SK-N-SH (cell line): ENCODE measurements at regions not wholly inside any gene's neighbourhood (a gene's known extent, or its start where the extent isn't known, plus 50 kb on each side); places are given as distances from the start of the nearest gene placed in this dataset.

Source experiments
- CTCF ChIA-PET: fragments of 300-600, 350-600 bp; formaldehyde crosslinking; extraction: SDS; loops from one replicate; lab custom pipeline; 2021; lab: Yijun Ruan, JAX
- POLR2A ChIA-PET: fragments of 350-600 bp; sonication (Branson Sonifier 250); formaldehyde crosslinking; extraction: SDS; loops from one replicate; lab custom pipeline; 2020; ENCODE audit warnings: antibody characterized with exemption, inconsistent platforms; lab: Yijun Ruan, JAX
- DNase-seq: peaks from one replicate; pipeline ENCODE4 v3.0.0; 2012
- H2AFZ ChIP-seq: fragments of 200-600 bp; sonication (generic); 2 replicates; pipeline ENCODE4 v1.8.1; 2016; ENCODE audit warnings: antibody characterized with exemption, mild to moderate bottlenecking, low read depth
- H3F3A ChIP-seq: fragments of 200-600 bp; sonication (generic); replicated peaks from 2 replicates; pipeline ENCODE3; 2016; ENCODE audit warnings: antibody characterized with exemption, mild to moderate bottlenecking; ENCODE audit not compliant: insufficient read depth
- H3K27ac ChIP-seq, 2 experiments: fragments of 200-500 bp in 1 of 2; fragments of 200-600 bp in 1 of 2; sonication (Bioruptor generic) in 1 of 2; sonication (generic), shearing (Covaris generic) in 1 of 2; 2 replicates each; pipeline versions ENCODE4 v1.5.1 to v1.6.1; 2014 to 2016; ENCODE audit warnings: low read depth in 2 of 2, inconsistent platforms in 1 of 2, low read length in 1 of 2, mild to moderate bottlenecking in 1 of 2, mixed read lengths in 1 of 2
- H3K27me3 ChIP-seq: fragments of 200-600 bp; sonication (generic), shearing (Covaris generic); 2 replicates; pipeline ENCODE4 v1.6.1; 2016; ENCODE audit warnings: mixed run types; ENCODE audit not compliant: insufficient read depth
- H3K36me3 ChIP-seq, 2 experiments: fragments of 200-500 bp in 1 of 2; fragments of 200-600 bp in 1 of 2; sonication (Bioruptor generic) in 1 of 2; sonication (generic) in 1 of 2; replicated peaks in 1 of 2; 2 replicates each; pipeline versions ENCODE3 to v1.5.1; 2014 to 2016; ENCODE audit warnings: low read length in 1 of 2, mild to moderate bottlenecking in 1 of 2; ENCODE audit not compliant: insufficient read depth in 2 of 2, control insufficient read depth in 1 of 2
- H3K4me1 ChIP-seq, 2 experiments: fragments of 200-500 bp in 1 of 2; fragments of 200-600 bp in 1 of 2; sonication (Bioruptor generic) in 1 of 2; sonication (generic), shearing (Covaris generic) in 1 of 2; 2 replicates each; pipeline versions ENCODE4 v1.5.1 to v1.6.1; 2014 to 2016; ENCODE audit warnings: low read depth in 1 of 2, low read length in 1 of 2, mixed run types in 1 of 2; ENCODE audit not compliant: insufficient read depth in 2 of 2, control insufficient read depth in 1 of 2
- H3K4me2 ChIP-seq: fragments of 200-600 bp; sonication (generic), shearing (Covaris generic); 2 replicates; pipeline ENCODE4 v1.6.1; 2017; ENCODE audit warnings: mixed run types
- H3K4me3 ChIP-seq, 2 experiments: fragments of 200-500 bp in 1 of 2; fragments of 200-600 bp in 1 of 2; sonication (Bioruptor generic) in 1 of 2; sonication (generic), shearing (Covaris generic) in 1 of 2; 2 replicates each; pipeline versions ENCODE4 v1.5.1 to v1.8.1; 2014 to 2016; ENCODE audit warnings: low read depth in 2 of 2, inconsistent platforms in 1 of 2, low read length in 1 of 2, mild to moderate bottlenecking in 1 of 2, mixed read lengths in 1 of 2, moderate library complexity in 1 of 2
- H3K79me2 ChIP-seq: fragments of 200-600 bp; sonication (generic); 2 replicates; pipeline ENCODE4 v1.8.1; 2017; ENCODE audit warnings: mild to moderate bottlenecking; ENCODE audit not compliant: insufficient read depth
- H3K9ac ChIP-seq: fragments of 200-600 bp; sonication (generic); 2 replicates; pipeline ENCODE4 v1.6.1; 2017; ENCODE audit warnings: mixed run types
- H3K9me2 ChIP-seq: fragments of 200-600 bp; sonication (generic); 2 replicates; pipeline ENCODE4 v1.6.1; 2017; ENCODE audit warnings: mixed run types
- H3K9me3 ChIP-seq: fragments of 200-600 bp; sonication (generic); 2 replicates; pipeline ENCODE4 v1.6.1; 2017; ENCODE audit warnings: mixed run types, mild to moderate bottlenecking, moderate library complexity
- H4K20me1 ChIP-seq: fragments of 200-600 bp; sonication (generic); 2 replicates; pipeline ENCODE4 v1.6.1; 2017; ENCODE audit warnings: mild to moderate bottlenecking, mixed run types; ENCODE audit not compliant: insufficient read depth
- ELF1 ChIP-seq: IDR thresholded peaks from 2 replicates; pipeline ENCODE4 v1.4.0; 2012
- MAX ChIP-seq: IDR thresholded peaks from 2 replicates; pipeline ENCODE4 v1.4.0; 2012; ENCODE audit warnings: low read depth
- MEF2A ChIP-seq: IDR thresholded peaks from 2 replicates; pipeline ENCODE4 v1.4.0; 2012; ENCODE audit warnings: low read depth, borderline replicate concordance
- NFIC ChIP-seq: IDR thresholded peaks from 2 replicates; pipeline ENCODE4 v1.4.0; 2012; ENCODE audit warnings: borderline replicate concordance
- NRF1 ChIP-seq: IDR thresholded peaks from 2 replicates; pipeline ENCODE4 v1.6.1; 2012; ENCODE audit warnings: low read depth, mild to moderate bottlenecking, low read length
- POLR2AphosphoS5 ChIP-seq: IDR thresholded peaks from 2 replicates; pipeline ENCODE4 v1.6.1; 2012; ENCODE audit warnings: low read depth, low read length
- RAD21 ChIP-seq: IDR thresholded peaks from 2 replicates; pipeline ENCODE4 v1.6.1; 2012; ENCODE audit warnings: mild to moderate bottlenecking, low read length
- RFX5 ChIP-seq: IDR thresholded peaks from 2 replicates; pipeline ENCODE4 v1.6.1; 2012; ENCODE audit warnings: mild to moderate bottlenecking, improper control_type of control experiment, low read length
- RXRA ChIP-seq: IDR thresholded peaks from 2 replicates; pipeline ENCODE4 v1.4.0; 2012; ENCODE audit warnings: low read depth, mild to moderate bottlenecking, borderline replicate concordance
- SIN3A ChIP-seq: IDR thresholded peaks from 2 replicates; pipeline ENCODE4 v1.6.1; 2012; ENCODE audit warnings: low read depth, mild to moderate bottlenecking, low read length, moderate library complexity, borderline replicate concordance
- SMC3 ChIP-seq: IDR thresholded peaks from 2 replicates; pipeline ENCODE4 v1.6.1; 2012; ENCODE audit warnings: low read depth, low read length, improper control_type of control experiment
- TCF12 ChIP-seq: IDR thresholded peaks from 2 replicates; pipeline ENCODE4 v1.4.0; 2012
- YY1 ChIP-seq: IDR thresholded peaks from 2 replicates; pipeline ENCODE4 v1.4.0; 2012; ENCODE audit warnings: low read depth, mild to moderate bottlenecking
- WGBS: methylation state at CpG from one replicate; pipeline ENCODE4 v1.1.6; 2017; ENCODE audit warnings: low lambda C conversion rate; 5-methylcytosine and 5-hydroxymethylcytosine counted together
- TF ChIP-seq, protein P1 (sequence below): fragments of 150-350 bp; IDR thresholded peaks from 2 replicates; pipeline ENCODE4 v1.6.1; 2017; ENCODE audit warnings: antibody characterized with exemption, low read length, low read depth, borderline replicate concordance
- TF ChIP-seq, protein P2 (sequence below): fragments of 200-600 bp; sonication (generic); IDR thresholded peaks from 2 replicates; pipeline ENCODE4 v1.6.1; 2017; ENCODE audit warnings: antibody characterized with exemption, mild to moderate bottlenecking, moderate library complexity
- TF ChIP-seq, protein P3 (sequence below): IDR thresholded peaks from 2 replicates; pipeline ENCODE4; 2012
- TF ChIP-seq, protein P4 (sequence below): IDR thresholded peaks from 2 replicates; pipeline ENCODE4 v1.6.1; 2012; ENCODE audit warnings: mild to moderate bottlenecking, low read depth, low read length, moderate library complexity

- ChIA-PET CTCF (interaction anchor here (0.8 kb wide), 1 partner anchor 23 kb away, joined by 3 read pairs; no protein-coding TSS in a partner anchor), POLR2A (no interaction called here)
- DNase-seq: no peak
- Histone ChIP-seq H3K27ac (no peak overlapping the region), H3K9me3 (no peaks in the 10 kb centered on the region), H3K9ac (no peak overlapping the region), H3K4me3 (no peak overlapping the region), H3K4me2 (no peak overlapping the region), H2AFZ (no peak overlapping the region), H3K79me2 (no peaks in the 10 kb centered on the region), H3K27me3 (no peaks in the 10 kb centered on the region), H3K9me2 (no peaks in the 10 kb centered on the region), H3F3A (no peaks in the 10 kb centered on the region), H3K36me3 (no peaks in the 10 kb centered on the region), H3K4me1 (no peaks in the 10 kb centered on the region), H4K20me1 (no peaks in the 10 kb centered on the region)
- TF ChIP-seq MEF2A (no peak), RXRA (no peak), YY1 (no peak), RFX5 (no peak), TCF12 (no peak), SIN3A (no peak), NRF1 (no peak), MAX (no peak)
- TF ChIP-seq, protein P1, sequence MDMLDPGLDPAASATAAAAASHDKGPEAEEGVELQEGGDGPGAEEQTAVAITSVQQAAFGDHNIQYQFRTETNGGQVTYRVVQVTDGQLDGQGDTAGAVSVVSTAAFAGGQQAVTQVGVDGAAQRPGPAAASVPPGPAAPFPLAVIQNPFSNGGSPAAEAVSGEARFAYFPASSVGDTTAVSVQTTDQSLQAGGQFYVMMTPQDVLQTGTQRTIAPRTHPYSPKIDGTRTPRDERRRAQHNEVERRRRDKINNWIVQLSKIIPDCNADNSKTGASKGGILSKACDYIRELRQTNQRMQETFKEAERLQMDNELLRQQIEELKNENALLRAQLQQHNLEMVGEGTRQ: no peak
Measured at GRCh38 chr13:62879071-62879470, 1463.4 kb upstream of the PCDH20 start.

DNA sequence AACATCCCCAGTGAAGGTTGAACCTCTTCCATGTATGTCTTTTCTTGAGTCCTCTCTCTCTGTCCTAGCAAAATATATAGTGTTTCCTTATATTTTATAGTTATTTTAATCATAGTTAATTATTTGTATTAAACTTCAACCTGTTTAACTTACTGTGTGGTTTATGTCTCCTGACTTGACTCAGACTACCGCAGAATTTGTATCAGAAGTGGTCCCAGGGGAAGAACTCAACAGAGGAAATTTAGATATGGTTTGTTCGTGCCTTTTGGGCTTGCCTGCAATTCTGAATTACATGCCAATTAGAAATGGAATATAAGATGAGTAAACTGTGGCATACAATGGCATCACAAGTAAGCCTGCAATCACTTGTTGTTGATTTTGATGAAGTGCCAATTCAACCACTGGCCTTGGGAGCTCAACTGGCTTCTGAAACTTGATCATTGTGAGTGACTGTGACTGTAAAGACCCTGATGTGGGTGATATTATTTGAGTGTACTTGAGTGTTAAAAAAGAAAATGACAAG, 1459.5 kb upstream of the PCDH20 start:
- Histone ChIP-seq H3F3A (no peaks in the 10 kb centered on the region), H3K9me2 (no peaks in the 10 kb centered on the region), H2AFZ (no peak overlapping the region), H3K9ac (no peak overlapping the region), H3K79me2 (no peaks in the 10 kb centered on the region), H3K4me1 (no peaks in the 10 kb centered on the region), H3K4me3 (no peak overlapping the region), H3K4me2 (no peak overlapping the region), H3K36me3 (no peaks in the 10 kb centered on the region), H3K27ac (no peak overlapping the region), H3K9me3 (no peaks in the 10 kb centered on the region), H3K27me3 (no peaks in the 10 kb centered on the region), H4K20me1 (no peaks in the 10 kb centered on the region)
- WGBS: 35% methylated on average over 2 of the region's 2 CpGs
- ChIA-PET POLR2A (no interaction called here), CTCF (no interaction called here)
- TF ChIP-seq TCF12 (no peak), SIN3A (no peak), SMC3 (no peak), RAD21 (no peak), NFIC (no peak), POLR2AphosphoS5 (no peak), MAX (no peak), ELF1 (no peak)
- TF ChIP-seq, protein P2, sequence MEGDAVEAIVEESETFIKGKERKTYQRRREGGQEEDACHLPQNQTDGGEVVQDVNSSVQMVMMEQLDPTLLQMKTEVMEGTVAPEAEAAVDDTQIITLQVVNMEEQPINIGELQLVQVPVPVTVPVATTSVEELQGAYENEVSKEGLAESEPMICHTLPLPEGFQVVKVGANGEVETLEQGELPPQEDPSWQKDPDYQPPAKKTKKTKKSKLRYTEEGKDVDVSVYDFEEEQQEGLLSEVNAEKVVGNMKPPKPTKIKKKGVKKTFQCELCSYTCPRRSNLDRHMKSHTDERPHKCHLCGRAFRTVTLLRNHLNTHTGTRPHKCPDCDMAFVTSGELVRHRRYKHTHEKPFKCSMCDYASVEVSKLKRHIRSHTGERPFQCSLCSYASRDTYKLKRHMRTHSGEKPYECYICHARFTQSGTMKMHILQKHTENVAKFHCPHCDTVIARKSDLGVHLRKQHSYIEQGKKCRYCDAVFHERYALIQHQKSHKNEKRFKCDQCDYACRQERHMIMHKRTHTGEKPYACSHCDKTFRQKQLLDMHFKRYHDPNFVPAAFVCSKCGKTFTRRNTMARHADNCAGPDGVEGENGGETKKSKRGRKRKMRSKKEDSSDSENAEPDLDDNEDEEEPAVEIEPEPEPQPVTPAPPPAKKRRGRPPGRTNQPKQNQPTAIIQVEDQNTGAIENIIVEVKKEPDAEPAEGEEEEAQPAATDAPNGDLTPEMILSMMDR: no peak
- TF ChIP-seq, protein P3, sequence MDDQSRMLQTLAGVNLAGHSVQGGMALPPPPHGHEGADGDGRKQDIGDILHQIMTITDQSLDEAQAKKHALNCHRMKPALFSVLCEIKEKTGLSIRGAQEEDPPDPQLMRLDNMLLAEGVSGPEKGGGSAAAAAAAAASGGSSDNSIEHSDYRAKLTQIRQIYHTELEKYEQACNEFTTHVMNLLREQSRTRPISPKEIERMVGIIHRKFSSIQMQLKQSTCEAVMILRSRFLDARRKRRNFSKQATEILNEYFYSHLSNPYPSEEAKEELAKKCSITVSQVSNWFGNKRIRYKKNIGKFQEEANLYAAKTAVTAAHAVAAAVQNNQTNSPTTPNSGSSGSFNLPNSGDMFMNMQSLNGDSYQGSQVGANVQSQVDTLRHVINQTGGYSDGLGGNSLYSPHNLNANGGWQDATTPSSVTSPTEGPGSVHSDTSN: no peak
- TF ChIP-seq, protein P4, sequence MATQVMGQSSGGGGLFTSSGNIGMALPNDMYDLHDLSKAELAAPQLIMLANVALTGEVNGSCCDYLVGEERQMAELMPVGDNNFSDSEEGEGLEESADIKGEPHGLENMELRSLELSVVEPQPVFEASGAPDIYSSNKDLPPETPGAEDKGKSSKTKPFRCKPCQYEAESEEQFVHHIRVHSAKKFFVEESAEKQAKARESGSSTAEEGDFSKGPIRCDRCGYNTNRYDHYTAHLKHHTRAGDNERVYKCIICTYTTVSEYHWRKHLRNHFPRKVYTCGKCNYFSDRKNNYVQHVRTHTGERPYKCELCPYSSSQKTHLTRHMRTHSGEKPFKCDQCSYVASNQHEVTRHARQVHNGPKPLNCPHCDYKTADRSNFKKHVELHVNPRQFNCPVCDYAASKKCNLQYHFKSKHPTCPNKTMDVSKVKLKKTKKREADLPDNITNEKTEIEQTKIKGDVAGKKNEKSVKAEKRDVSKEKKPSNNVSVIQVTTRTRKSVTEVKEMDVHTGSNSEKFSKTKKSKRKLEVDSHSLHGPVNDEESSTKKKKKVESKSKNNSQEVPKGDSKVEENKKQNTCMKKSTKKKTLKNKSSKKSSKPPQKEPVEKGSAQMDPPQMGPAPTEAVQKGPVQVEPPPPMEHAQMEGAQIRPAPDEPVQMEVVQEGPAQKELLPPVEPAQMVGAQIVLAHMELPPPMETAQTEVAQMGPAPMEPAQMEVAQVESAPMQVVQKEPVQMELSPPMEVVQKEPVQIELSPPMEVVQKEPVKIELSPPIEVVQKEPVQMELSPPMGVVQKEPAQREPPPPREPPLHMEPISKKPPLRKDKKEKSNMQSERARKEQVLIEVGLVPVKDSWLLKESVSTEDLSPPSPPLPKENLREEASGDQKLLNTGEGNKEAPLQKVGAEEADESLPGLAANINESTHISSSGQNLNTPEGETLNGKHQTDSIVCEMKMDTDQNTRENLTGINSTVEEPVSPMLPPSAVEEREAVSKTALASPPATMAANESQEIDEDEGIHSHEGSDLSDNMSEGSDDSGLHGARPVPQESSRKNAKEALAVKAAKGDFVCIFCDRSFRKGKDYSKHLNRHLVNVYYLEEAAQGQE: no peak
- DNase-seq: no peak
